Omental fat pad (tissue), 3 donors: ENCODE measurements at regions not wholly inside any gene's neighbourhood (a gene's known extent, or its start where the extent isn't known, plus 50 kb on each side); places are given as distances from the start of the nearest gene placed in this dataset.

Source experiments
- ATAC-seq: fragments of 150-250 bp; one replicate; pipeline ENCODE4 v1.9.1; 2016; ENCODE audit warnings: mild to moderate bottlenecking, moderate library complexity; ENCODE audit not compliant: low FRiP score
- DNase-seq: peaks from one replicate; pipeline ENCODE4 v3.0.0-alpha.2; 2019; ENCODE audit warnings: low spot score
- CTCF ChIP-seq, 3 donors: fragments of 450-650 bp; IDR thresholded peaks; one replicate each; pipeline ENCODE4 v1.5.1; 2016 to 2017; ENCODE audit warnings: antibody characterized with exemption in 3 of 3, mild to moderate bottlenecking in 3 of 3, moderate library complexity in 2 of 3

DNA sequence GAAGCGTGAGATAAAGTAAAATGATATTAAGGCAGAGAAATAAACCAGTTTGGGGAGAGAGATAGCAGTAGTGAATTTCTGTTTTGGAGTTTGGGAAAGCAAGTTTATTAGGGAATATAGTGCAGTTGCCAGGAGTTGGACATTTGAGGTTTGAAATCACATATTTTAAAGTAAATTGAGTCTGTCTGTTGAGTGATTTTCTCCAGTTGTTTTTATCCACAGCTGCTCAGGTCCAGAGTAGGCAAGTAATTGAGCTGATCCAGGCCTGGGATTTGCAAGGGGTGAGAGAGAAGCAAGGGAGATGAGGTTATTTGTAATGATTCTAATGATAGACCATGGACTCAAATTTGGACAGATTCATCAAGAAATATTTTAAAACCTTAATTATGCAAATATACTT is 481.9 kb downstream of the UTRN start:
- TF ChIP-seq CTCF (IDR thresholded peaks at IDR 0.05) = no peak
- no peak for ATAC-seq
- no peak for DNase-seq

DNA sequence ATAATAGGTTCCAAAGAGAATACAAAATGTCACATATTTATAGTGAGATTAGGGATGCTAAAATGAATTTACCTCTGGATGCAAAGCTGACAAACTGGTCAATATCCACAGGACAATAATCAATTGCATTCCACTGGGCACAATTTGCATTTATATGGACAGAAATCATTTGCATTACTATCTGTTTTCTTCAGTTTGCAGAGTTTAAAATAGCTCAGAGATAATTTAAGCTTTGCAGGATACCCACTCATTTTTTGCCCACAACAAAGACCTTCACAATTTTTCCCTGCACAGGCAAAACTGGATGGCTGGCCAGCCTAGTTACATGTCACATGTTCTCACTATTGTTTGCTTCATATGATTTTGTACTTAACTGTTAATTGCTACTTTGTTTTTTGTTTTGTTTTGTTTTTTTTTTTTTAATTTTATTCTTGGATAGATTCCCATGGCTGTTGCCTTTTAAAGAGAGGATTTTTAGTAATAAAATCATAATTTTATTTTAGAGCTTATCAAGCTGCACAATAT is 483.5 kb downstream of the UTRN start:
- ATAC-seq = no peak
- no peak for TF ChIP-seq CTCF (IDR thresholded peaks at IDR 0.05)

GRCh38 chr6:144769142-144769541 is 484.0 kb downstream of the UTRN start:
- DNase-seq = no peak
- ATAC-seq = no peak
- TF ChIP-seq CTCF (IDR thresholded peaks at IDR 0.05) = no peak

More for the DNA sequence above, 483.5 kb downstream of the UTRN start:
- no peak for DNase-seq

DNA sequence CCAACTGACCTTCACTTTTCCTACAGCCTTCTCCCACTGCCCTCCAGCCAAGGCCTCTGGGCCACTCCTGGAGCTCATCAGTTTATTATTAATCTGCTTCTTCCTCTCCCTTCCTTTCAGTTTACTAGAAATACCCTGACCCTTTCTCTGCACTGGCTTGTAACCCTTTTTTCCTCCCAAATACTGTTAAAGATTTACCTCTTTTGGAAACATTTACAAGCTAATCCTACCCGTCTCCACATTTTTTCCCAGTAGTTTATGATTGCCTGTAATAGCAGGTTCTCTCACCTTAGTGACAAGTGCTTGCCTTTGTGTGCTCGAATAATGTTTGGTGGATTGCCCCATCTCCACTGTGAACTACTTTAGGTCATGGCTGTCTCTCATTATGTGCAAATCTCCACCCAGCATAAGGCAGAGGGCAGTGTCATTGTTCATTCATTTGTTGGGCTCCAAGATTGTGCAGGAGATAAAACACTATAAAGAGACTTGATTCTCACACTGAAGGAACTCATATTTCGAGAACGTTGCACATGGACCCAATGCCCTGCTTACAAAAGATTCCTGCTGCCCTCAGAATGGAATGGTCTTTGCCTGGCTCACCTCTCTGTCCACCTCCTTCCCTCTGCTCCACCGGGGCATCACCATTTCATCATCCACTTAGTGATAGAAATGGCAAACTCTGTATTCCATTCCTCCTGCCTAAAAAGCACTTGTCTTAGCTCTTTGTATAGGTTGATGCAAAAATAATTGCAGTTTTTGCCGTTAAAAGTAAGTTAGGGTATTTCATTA is 491.1 kb downstream of the UTRN start:
- no peak for ATAC-seq
- TF ChIP-seq CTCF (IDR thresholded peaks at IDR 0.05) = no peak

DNA sequence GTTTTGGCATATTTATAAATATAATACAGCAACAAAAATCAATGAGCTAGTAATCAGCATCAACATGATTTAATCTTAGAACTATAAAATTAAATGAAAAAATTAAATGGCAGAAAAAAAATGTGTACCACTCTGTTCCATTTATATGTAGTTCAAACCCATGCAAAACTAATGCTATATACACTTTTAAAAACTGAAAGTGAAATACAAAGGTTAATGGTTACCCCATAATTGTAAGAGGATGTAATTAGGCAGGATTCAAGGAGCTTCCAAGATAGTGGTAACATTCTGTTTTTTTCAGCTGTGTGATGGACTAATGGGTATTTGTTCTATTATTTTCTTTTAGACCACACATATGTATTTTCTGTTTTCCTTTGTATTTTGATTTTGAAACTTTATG is 492.1 kb downstream of the UTRN start:
- no peak for TF ChIP-seq CTCF (IDR thresholded peaks at IDR 0.05)
- no peak for DNase-seq
- no peak for ATAC-seq

More for the DNA sequence above, 491.1 kb downstream of the UTRN start:
- no peak for DNase-seq

DNA sequence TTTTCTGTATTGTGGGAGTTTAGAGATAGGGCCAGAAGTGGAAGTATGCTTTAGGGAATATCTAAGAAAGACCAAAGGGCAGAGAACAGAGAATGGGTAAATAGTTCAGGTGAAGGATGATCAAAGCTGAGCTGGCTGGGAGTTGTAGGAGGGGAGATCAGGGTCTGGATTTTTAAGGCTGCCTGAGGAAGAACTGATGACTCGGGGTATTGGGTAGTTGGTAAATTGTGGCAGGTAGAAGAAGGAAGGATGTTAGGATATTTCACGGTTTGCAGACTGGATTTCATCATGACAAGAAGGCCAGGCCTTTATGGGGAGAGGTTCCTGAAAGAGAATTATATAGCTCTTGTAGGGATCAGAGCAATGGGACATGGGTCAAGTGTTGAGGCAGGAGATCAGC is 492.9 kb downstream of the UTRN start:
- TF ChIP-seq CTCF (IDR thresholded peaks at IDR 0.05) = no peak
- DNase-seq = no peak
- ATAC-seq = no peak
